Right forelimb (tissue), 1 donor: ENCODE measurements at regions not wholly inside any gene's neighbourhood (a gene's known extent, or its start where the extent isn't known, plus 50 kb on each side); places are given as distances from the start of the nearest gene placed in this dataset.

Experiments
- DNase-seq: peaks from one replicate; pipeline ENCODE4 v3.0.0-alpha.2; 2018

DNA sequence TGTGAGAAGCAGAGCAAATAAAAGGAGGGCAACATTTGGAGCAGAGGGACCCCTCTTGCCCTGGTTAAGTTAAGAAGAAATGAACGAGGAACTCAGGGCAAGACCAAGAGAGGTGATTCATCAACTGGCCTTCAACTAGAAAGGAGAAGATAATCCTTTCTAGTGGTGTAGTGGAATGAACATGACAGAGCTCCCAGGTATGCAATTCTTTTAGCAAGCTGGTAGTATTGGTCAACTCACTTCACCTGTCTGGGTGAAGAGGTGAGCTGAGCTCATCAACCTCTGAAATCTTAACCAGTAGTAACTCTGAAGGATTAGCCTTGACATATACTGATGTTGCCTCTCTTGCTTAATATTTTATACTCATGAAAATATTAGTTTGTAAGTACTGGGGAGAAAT is 1024.7 kb upstream of the GOT2 start:
- no peak for DNase-seq

DNA sequence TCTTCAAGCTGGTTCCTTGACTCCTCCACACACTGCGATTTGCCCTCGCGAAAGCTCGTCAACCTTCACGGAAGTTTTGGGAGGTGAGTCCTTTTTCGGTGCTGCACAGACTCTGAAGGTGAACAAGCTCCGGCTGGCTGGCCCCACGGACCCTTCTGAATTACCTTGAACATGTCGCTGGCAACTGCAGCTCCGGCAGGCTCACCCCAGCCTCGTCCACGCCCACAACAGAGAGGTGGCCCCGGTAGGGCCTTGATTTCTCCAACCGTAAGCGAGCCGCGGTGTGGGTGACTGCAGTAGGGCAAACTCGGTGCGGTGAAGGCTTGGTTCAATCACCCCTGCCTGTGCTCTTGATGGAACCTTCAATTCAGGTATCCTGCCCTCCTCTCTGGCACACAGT is 1020.7 kb upstream of the GOT2 start:
- no peak for DNase-seq

DNA sequence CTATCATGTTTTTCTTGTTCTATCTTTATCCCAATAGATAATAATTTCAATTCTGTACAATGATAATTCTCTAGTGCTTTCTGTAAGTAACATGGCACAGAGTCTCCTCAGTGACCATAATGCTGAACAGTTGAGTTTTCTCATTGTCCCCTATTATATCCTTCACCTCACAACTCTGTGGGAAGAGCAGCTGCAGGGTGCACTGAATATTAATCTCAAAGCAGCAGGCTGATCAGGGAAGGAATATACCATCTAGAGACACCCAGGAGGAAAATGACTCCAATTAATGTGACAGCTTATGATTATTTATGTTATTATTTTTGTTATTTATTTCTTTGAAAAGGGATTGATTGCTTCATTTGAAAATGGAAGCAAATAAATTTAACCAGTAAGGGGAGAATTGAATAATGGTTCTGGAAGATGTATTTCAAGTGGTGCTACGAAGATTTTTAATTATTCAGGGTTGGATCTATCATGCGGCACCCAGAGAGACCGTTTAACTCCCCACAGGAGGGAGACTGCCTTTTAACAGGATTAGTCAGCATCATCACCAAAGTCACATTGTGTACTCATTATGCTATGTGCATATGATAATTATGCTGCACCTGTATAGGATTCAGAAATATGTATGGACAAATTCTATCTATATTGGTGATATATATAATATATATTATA is 1015.7 kb upstream of the GOT2 start:
- no peak for DNase-seq

DNA sequence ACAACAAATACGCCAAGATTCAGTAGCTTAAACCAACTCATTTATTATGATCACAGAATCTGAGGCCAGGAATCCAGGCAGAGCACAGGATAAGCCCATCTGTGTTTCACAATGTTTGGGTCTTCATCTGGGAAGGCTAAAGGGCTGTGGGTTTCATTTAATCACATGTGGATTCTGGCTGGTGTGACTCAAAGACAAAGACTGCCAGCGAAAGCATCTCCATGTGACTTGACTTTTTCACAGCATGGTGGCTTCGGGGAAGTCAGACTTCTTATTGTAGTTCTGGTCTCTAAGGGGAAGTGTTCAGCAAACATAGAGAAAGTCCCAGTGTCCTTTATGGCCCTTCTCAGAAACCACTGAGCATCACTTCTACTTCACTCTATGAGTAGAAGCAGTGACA is 1014.4 kb upstream of the GOT2 start:
- DNase-seq: no peak

DNA sequence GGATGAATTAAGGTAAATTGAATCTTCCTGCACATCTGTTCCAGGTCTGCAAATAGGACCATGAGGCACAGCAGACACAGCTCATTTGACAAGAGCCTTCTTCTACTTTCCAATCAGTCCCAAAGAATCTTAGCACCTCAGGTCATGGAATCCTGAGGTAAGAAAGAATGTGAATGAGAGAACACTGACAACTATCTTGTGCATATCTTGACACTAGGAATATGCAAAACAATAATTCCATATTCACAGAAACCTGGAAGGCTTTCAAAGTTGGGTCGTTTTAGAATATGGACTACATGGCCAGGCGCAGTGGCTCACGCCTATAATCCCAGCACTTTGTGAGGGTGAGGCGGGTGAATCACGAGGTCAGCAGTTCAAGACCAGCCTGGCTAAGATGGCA is 1009.4 kb upstream of the GOT2 start:
- DNase-seq: no peak

DNA sequence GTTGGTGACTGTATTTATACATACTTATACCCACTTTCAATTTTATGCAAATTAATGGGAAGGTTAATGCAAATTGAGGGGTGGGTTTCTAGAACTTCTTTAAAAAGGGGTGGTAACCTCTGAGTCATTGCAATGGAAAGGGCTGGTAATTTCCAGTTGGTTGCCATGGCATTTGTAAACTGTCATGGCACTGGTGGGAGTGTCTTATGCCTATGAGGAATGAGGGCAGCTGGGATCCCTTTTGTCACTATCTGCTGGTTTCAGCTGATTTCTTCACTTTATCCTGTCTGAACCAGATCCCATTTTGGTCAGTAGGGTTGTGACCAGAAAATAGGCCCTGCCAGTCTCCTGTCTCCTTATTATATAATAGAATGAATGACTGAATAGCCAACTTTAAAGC is 1006.7 kb upstream of the GOT2 start:
- DNase-seq: no peak

DNA sequence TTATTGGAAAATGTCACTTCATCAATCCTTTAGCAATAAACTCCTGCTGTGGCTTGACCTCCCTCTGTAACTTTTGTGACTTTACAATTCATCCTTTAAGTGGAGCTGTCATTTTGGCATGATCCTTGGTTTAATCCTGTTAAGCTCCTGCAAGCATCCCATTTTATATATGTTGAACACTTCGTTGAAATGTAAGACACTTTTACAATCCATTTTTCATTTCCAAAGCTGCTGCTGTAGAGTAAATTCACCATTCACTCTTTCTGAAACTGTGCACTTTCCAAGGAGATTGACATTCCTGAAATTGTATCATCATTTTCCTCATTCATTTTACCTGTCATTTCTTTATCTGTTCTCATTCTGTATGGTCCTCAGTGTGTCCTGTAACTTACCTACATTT is 1003.2 kb upstream of the GOT2 start:
- DNase-seq: no peak

DNA sequence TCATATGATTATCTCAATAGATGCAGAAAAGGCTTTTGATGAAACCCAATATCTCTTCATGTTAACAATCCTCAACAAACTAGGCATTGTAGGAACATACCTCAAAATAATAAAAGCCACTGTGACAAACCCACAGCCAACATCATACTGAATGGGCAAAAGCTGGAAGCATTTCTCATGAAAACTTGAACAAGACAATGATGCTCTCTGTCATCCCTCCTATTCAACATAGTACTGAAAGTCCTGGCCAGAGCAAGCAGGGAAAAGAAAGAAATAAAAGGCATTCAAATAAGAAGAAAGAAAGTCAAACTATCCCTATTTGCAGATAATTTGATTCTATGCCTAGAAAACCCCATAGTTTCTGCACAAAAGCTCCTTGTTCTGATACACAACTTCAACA is 999.2 kb upstream of the GOT2 start:
- DNase-seq: no peak

DNA sequence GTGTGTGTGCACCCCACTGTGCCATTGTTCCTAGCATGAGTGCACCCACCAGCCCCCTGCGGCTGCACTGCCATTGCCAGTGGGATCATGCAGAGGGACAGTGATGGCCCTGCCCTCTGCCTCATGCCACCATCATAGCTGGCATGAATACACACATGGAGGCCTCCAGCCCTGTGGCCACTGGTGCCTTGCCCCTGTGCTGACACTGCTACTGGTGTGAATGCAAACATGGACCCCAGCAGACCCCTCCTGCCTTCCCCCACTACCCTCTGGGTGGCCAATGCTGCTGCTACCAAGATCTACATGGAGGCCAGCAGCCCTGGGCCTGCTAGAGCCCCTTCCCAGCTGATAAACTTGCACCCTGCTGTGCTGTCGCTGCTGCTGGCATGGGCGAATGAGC is 995.5 kb upstream of the GOT2 start:
- DNase-seq: no peak

DNA sequence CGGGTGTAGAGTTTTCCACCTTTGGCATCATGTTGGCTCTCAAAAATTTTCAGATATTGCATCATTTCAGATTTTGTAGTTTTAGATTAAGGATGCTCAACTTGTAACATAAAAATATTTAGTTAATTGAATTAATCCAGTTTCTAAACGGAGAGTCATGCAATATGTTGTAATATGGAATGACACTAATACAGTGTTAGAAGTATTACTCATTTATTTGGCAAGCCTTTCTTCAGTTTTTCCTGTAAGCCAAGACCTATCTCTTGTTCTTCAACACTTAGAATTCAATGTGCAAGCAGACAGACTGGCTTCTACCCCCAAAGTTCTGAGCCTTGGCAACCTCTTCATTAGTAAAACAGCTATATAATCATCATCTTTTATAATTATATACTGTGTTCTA is 985.0 kb upstream of the GOT2 start:
- no peak for DNase-seq

DNA sequence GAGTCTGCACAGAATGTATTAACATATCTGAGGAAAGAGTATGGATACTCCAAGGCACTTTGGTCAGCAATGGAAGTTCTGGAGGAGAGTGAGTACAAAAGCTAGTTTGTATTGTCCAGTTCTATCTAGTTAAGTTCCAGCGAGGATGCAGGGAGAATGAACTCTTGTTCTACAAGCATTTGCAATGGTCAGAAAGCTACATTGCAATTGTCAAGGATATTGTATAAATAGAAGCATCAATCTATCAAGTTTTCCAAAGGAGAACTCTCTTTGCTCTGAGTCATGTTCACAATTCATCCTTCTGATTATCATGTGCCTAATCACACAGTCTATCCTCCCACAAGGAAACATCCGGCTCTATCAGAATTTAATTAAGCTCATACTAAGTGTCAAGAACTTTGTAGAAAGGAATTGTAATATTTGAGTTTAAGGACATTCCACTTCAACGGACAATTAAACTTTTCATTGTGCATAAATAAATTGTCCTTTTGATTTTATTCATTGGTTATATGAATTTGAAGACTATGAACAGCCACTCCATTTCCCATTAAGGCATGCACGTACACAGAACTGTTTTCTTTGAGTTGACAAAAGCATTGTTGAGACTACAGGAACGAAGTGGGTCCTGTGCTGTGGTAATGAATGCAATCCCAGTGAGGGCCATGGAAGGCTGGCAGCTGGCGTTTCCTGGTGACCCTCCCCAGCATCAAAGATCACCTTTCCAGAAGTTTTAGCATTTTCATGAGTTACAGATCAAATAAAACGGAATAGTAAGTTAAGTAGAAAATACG is 973.5 kb upstream of the GOT2 start:
- DNase-seq: no peak

DNA sequence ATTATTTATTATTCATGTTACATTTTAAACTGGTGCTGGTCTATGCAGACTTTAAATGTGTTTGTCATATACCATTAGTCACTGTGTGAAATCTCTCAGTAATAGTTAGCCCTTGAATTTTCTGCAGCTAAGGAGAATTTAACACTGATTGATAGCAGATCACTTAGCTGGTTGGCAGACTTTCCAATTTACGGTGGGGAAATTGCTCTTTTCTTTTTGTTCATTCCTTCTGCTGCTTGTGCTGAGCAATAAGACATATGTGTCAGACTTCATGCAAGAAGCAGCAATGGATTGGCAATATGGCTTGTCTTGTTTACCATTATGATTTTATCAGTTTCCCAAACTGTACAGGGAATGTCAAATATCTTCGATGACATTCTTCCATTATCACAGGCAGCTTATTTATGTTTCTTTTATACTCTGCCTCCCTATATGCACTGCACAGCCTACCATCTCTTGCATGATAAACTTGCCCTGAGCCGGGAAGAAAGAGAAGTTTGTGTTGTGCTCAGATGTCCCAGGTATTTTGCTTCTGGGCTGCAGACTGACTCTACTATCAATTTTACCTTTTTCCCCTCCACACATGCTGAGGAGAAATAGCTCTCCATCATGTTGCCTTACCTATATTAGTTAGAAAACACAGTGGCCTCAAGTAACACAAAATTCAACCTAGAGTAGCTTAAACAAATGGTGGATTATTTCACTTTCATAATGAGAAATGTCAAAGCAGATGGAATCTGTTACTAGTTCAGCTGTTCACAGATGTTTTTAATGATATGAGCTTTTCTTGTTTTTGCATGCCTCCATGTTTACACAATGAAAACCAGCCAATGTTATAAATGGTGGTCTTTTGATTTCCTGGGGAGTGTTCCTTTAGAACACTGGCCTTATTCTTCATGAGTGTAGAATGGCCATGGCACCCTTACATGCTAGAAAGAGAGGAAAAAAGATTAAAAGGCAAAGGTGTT is 968.1 kb upstream of the GOT2 start:
- DNase-seq: no peak

DNA sequence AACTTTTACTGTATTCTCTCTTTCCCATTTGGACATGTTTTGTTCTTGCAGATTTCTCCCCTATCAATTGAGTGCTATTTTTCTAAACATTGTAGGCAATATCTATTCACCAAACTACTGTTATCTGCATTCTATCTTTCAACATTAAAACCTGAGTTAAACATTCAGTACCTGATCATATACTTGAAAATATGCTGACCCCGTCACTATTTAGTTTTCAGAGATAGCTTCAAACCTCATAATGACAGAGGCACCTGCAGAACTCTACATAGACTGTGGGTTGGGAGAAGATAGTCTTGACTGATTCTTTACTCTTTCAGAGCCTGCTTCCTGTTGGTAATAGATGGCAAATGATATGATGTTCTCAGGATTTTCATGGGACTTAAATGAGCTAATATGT is 965.7 kb upstream of the GOT2 start:
- DNase-seq: no peak

DNA sequence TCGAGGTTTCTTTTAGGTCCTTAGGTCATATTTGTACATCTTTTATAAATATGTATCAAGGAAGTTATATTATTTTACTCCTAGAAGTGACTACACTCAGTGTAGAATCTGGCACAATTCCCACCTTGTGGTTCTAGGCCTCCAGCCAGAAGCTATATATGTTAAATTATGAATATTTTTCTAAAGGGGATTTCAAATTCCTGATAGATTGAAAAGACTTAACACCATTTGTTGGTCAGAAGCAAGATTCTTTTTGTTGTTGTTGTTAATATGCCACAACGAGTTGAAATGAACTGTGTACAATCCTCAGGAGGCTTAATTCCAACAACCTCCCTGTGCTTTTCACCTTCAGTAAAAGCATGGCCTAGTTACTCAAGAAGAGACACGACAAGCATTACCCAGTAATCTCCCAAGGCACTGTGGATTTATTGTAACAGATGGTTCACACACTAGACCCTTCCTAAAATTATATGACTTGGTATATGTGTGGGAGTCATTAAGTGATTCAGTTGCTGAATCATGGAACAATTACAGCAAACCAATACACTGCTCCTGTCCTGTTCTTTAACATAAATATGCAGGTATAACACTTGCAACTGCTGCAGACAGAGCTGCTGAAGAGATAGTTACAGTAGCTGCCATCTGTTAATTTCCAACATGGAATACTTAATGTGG is 964.4 kb upstream of the GOT2 start:
- DNase-seq: peak; percentile 43

DNA sequence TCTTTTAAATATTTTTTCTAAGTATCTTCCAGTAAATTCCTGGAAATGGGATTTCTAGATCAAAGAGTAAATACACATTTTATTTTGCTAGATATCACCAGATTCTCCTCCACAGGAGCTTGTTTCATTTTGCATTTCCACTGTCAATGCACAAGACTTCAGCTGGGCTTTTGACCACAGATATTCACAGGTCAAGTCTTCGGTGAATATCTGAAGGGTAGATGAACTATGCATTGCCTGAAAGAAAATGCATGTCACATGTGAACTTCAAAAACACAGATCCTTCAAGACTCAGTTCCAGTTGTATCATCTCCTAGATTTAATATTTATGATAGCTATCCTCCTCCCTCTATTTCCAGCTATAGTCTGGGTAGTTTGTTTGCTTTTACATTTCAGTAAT is 963.6 kb upstream of the GOT2 start:
- no peak for DNase-seq

DNA sequence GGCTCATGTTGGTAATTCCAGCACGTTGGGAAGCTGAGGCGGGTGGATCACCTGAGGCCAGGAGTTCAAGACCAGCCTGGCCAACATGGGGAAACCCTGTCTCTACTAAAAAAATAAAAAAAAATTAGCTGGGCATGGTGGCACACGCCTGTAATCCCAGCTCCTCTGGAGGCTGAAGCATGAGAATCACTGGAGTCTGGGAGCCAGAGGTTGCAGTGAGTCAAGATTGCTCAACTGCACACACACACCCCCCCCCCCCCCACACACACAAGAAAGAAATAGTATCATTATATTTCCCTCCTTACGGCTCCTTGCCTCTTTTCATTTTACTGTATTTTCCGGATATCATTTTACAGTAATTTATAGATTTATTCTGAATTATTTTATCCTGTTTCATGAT is 963.1 kb upstream of the GOT2 start:
- no peak for DNase-seq

DNA sequence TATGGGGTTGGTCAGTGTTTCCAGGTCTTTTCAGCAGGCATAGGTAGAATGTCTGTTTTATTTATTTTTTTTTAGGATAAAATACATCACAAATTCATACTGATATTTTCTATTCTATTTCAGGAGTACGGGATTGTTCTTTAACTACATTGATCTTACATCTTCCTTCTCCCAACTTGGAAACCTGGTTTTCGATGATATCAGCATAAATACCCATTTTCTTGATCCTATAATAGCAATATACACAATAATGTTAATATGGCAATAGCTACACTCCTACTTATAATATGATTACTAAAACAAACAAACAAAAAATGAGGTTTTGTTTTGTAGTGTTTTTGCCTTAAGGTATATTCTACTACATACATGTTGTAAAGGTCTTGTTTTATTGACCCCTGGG is 962.4 kb upstream of the GOT2 start:
- no peak for DNase-seq

DNA sequence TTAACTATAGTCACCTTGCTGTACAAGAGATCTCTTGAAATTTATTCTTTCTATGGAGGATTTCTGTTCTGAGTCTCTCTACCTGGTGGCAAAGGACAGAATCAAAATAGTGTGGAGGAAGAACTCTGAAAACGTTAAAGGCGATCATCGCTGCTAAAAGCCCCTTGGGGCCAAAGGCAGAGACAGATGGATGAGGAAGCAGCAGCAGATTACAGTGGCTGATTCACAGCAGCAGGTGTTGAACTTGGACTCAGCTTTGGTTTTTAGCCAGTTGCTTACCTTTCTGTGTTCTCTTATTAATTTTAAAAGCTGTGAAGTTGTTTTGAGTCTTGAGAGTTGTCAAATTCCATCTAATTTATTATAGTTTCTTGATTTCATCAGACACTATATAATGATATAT is 956.1 kb upstream of the GOT2 start:
- DNase-seq: no peak

DNA sequence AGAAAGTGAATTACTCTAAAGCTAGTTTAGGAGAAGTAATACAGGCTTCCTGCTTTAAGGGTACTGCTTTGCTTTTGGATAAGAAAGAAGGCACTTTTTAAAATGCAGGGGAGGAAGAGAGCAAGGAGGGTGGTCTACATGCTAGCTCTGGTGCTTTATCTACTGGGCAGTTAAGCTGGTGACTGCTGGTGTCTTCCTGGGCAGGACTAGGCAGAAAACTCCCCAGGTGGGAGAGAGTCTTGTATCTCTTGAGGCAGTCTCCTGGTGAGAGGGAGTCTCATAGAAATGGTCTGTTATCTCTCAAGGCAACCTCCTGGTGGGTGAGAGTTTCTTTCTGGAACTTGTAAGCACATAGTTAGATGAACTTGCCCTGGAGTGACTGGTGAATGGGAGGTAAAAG is 953.9 kb upstream of the GOT2 start:
- DNase-seq: no peak

DNA sequence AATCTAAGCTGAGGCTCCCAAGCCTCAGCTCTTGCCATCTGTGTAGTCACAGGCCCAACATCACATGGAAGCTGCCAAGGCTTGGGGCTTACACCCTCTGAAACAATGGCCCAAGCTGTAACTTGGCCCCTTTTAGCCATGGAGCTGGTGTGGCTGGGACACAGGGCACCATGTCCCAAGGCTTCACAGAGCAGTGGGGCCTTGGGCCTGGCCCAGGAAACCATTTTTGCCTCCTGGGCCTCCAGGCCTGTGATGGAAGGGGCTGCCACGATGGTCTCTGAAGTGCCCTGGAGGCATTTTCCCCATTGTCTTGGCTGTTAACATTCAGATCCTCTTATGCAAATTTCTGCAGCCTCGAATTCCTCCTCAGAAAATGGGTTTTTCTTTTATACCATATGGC is 952.3 kb upstream of the GOT2 start:
- no peak for DNase-seq

DNA sequence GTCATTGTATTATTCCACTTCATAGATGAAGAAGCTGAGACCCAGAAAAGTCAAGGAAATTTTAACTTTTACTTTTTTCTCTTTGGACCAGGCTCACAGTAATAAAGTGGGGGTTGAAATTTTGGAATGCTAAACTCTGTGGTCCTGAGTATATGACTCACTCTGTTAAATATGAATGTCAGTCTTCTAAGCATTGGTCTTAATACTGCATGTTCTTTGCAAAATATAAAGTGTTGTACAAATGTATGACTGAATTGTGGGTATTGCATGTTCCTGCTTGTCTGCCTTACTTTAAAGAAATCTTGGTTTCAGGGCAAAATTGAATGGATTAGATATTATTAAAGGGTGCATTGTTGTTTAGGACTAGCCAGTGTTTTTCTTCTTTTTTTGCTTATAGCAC is 950.8 kb upstream of the GOT2 start:
- DNase-seq: no peak

DNA sequence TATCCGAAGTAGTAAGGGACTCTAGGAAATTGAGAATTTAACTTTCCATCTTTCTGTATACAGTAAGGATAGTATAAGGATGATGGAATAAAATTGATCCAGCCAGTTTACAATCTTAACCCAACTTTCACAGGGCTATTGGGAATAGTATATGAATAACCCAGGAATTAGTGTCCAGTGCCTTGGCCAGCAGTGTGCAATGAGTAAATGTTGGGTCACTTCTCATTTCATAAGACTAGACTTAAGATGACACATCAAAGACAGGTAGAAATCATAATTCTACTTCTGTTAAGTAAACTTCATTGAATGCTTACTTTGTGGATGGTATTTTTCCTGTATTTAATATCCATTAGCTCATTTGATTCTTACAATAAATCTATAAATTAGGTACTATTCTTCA is 949.6 kb upstream of the GOT2 start:
- DNase-seq: no peak

DNA sequence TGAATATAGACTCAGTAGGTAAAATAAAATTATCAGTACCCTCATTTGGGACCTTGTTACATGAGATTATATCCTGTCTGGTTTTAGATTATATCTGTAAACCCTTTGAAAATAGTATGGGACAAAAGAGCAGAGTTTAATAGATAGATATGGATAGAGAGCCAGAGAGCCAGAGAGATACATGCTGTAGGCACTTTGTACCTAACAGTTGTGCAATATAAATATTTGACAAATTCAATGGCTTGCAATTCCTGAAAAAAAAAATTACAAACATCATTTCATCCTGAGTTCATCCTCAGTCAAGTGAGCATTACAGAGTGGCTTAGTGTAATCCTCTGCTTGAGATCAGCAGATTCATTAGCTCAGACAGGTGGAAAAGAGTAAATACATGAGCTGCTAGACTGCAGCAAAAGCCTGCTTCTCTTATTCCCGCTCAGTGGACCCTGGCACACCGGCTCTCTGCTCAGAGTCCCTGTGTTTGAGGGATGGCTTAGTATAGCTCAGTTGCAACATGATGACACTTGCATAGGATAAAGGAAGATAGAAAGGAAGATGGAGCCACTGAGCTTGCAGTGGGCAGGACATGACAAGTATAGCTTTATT is 931.6 kb upstream of the GOT2 start:
- DNase-seq: no peak
